ENCODE measurements at regions not wholly inside any gene's neighbourhood (a gene's known extent, or its start where the extent isn't known, plus 50 kb on each side); places are given as distances from the start of the nearest gene placed in this dataset.

GRCh38 chr14:104356738-104357688 is 218.6 kb downstream of the KIF26A start:
- H3K27me3 Mint-ChIP-seq, result peaks cover 11% of the 10 kb centered on the region
- no peaks in the 10 kb centered on the region for H3K36me3 Mint-ChIP-seq (ENCODE audit: insufficient read depth)
- TF ChIP-seq CTCF (IDR thresholded peaks at IDR 0.05; ENCODE audit: unreplicated experiment), result no peak
- no peak overlapping the region for H3K4me3 Mint-ChIP-seq (ENCODE audit: low read depth)
- H3K4me1 Mint-ChIP-seq (ENCODE audit: low read depth), result no peaks in the 10 kb centered on the region
- DNase-seq (ENCODE audit: low spot score, unreplicated experiment), result no peak
- H3K27ac Mint-ChIP-seq, result no peak overlapping the region
- H3K9me3 Mint-ChIP-seq (ENCODE audit: low read depth), result peaks cover 3% of the 10 kb centered on the region

GRCh38 chr14:104357689-104358527 is 219.5 kb downstream of the KIF26A start:
- Mint-ChIP-seq H3K9me3 (ENCODE audit: low read depth) (no peaks in the 10 kb centered on the region), H3K27me3 (peaks cover 7% of the 10 kb centered on the region), H3K4me3 (ENCODE audit: low read depth) (no peak overlapping the region), H3K4me1 (ENCODE audit: low read depth) (peaks cover 2% of the 10 kb centered on the region), H3K36me3 (ENCODE audit: insufficient read depth) (no peaks in the 10 kb centered on the region), H3K27ac (no peak overlapping the region)
- DNase-seq (ENCODE audit: low spot score, unreplicated experiment), result no peak
- TF ChIP-seq CTCF (IDR thresholded peaks at IDR 0.05; ENCODE audit: unreplicated experiment), result no peak

- no peak overlapping the region for H3K27ac Mint-ChIP-seq
- no peak for DNase-seq (ENCODE audit: low spot score, unreplicated experiment)
- no peak overlapping the region for H3K4me3 Mint-ChIP-seq (ENCODE audit: low read depth)
- TF ChIP-seq CTCF (IDR thresholded peaks at IDR 0.05; ENCODE audit: unreplicated experiment), result no peak
- no peaks in the 10 kb centered on the region for H3K36me3 Mint-ChIP-seq (ENCODE audit: insufficient read depth)
- no peaks in the 10 kb centered on the region for H3K9me3 Mint-ChIP-seq (ENCODE audit: low read depth)
- H3K4me1 Mint-ChIP-seq (ENCODE audit: low read depth), result peaks cover 4% of the 10 kb centered on the region
- peaks cover 7% of the 10 kb centered on the region for H3K27me3 Mint-ChIP-seq
These were observed 220.3 kb downstream of the KIF26A start for GRCh38 chr14:104358528-104359300.

- no peak for TF ChIP-seq CTCF (IDR thresholded peaks at IDR 0.05; ENCODE audit: unreplicated experiment)
- H3K9me3 Mint-ChIP-seq (ENCODE audit: low read depth), result no peaks in the 10 kb centered on the region
- H3K4me1 Mint-ChIP-seq (ENCODE audit: low read depth), result peaks cover 7% of the 10 kb centered on the region
- no peak overlapping the region for H3K27ac Mint-ChIP-seq
- H3K27me3 Mint-ChIP-seq, result peaks cover 7% of the 10 kb centered on the region
- H3K36me3 Mint-ChIP-seq (ENCODE audit: insufficient read depth), result no peaks in the 10 kb centered on the region
- no peak for DNase-seq (ENCODE audit: low spot score, unreplicated experiment)
- no peak overlapping the region for H3K4me3 Mint-ChIP-seq (ENCODE audit: low read depth)
These were observed 220.1 kb upstream of the C14orf180 start for GRCh38 chr14:104359301-104359968.
